ENCODE measurements at regions not wholly inside any gene's neighbourhood (a gene's known extent, or its start where the extent isn't known, plus 50 kb on each side); places are given as distances from the start of the nearest gene placed in this dataset.

GRCh38 chr4:59248313-59248712, 1951.8 kb upstream of the ADGRL3 start:
- TF ChIP-seq POLR2A (IDR thresholded peaks at IDR 0.05; ENCODE audit: low read depth, low read length) = no peak
- TF ChIP-seq CTCF (IDR thresholded peaks at IDR 0.05; ENCODE audit: extremely low read depth in 1 of 2, insufficient read depth in 1 of 2, low read depth in 1 of 2, low read length in 2 of 2) = no peak
- TF ChIP-seq EZH2 (IDR thresholded peaks at IDR 0.05; ENCODE audit: borderline replicate concordance, low read depth, low read length, severe bottlenecking) = no peak
- no peak for TF ChIP-seq POLR2AphosphoS5 (IDR thresholded peaks at IDR 0.05; ENCODE audit: insufficient read depth, low read depth, low read length)
- TF ChIP-seq, protein P1, sequence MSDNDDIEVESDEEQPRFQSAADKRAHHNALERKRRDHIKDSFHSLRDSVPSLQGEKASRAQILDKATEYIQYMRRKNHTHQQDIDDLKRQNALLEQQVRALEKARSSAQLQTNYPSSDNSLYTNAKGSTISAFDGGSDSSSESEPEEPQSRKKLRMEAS (IDR thresholded peaks at IDR 0.05; ENCODE audit: insufficient read depth, insufficient read length) = no peak
- TF ChIP-seq GATA2 (IDR thresholded peaks at IDR 0.05; ENCODE audit: insufficient read depth, insufficient read length, low read depth, low read length) = no peak
- TF ChIP-seq JUN (IDR thresholded peaks at IDR 0.05; ENCODE audit: borderline replicate concordance, insufficient read depth, insufficient read length, low read depth) = no peak
- no peak for TF ChIP-seq MYC (IDR thresholded peaks at IDR 0.05; ENCODE audit: low read depth, low read length)
